Neutrophil (primary cell): ENCODE measurements at regions not wholly inside any gene's neighbourhood (a gene's known extent, or its start where the extent isn't known, plus 50 kb on each side); places are given as distances from the start of the nearest gene placed in this dataset.
"Not testable (repeated sequence)": the region's sequence is repeated elsewhere in the genome, so short reads cannot be mapped to it uniquely, and the experiment has no call there.

ENCODE experiments used
- H3K27ac ChIP-seq: fragments of 200-600 bp; sonication (generic); 2 replicates; pipeline ENCODE4 v1.5.1; 2016; ENCODE audit warnings: mild to moderate bottlenecking, moderate library complexity
- H3K27me3 ChIP-seq: fragments of 200-600 bp; sonication (generic); 2 replicates; pipeline ENCODE4 v1.6.0; 2016; ENCODE audit warnings: mild to moderate bottlenecking
- H3K36me3 ChIP-seq: fragments of 200-600 bp; sonication (generic); 2 replicates; pipeline ENCODE4 v1.5.1; 2017
- H3K4me1 ChIP-seq, 2 experiments: fragments of 200-600 bp in 1 of 2; sonication (generic) in 1 of 2; 1 replicate in 1 of 2; 2 replicates in 1 of 2; pipeline versions ENCODE4 v1.5.1 to v1.6.1; 2013 to 2016; ENCODE audit warnings: low read depth in 1 of 2, low read length in 1 of 2, mild to moderate bottlenecking in 1 of 2, moderate library complexity in 1 of 2; ENCODE audit not compliant: control insufficient read depth in 1 of 2, insufficient read depth in 1 of 2
- H3K4me3 ChIP-seq, 2 experiments: fragments of 200-600 bp in 1 of 2; sonication (generic) in 1 of 2; 1 replicate in 1 of 2; 2 replicates in 1 of 2; pipeline ENCODE4 v1.5.1; 2013 to 2016; ENCODE audit warnings: low read depth in 1 of 2, low read length in 1 of 2, mild to moderate bottlenecking in 1 of 2, moderate library complexity in 1 of 2
- H3K9me3 ChIP-seq: fragments of 200-600 bp; sonication (generic); 2 replicates; pipeline ENCODE4 v1.5.1; 2016
- CTCF ChIP-seq: fragments of 200-600 bp; sonication (generic); IDR thresholded peaks from 2 replicates; pipeline ENCODE4 v1.5.1; 2016; ENCODE audit warnings: antibody characterized with exemption

- Histone ChIP-seq H3K4me1 (no peaks in the 10 kb centered on the region), H3K27ac (no peak overlapping the region), H3K9me3 (no peaks in the 10 kb centered on the region), H3K36me3 (no peaks in the 10 kb centered on the region), H3K4me3 (no peak overlapping the region), H3K27me3 (no peaks in the 10 kb centered on the region)
- no peak for TF ChIP-seq CTCF
These were observed 246.6 kb downstream of the INSC start for GRCh38 chr11:15361316-15361715.

DNA sequence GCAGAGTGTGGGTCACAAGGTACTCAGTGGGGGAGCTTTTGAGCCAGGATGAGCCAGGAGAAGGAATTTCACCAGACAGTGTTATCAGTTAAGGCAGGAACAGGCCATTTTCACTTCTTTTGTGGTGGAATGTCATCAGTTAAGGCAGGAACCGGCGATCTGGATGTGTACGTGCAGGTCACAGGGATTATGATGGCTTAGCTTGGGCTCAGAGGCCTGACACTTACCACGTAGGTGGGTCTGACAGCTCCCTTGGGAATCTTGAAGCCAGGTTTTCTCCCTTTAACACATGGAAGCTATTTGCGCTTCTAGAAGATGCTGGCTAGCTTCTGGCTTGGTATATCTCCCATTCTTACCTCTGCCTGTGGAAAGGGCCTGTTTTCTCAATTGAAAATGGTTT, 250.6 kb downstream of the INSC start:
- H3K27me3 ChIP-seq, H3K4me3 ChIP-seq, H3K27ac ChIP-seq, H3K36me3 ChIP-seq, H3K4me1 ChIP-seq, H3K9me3 ChIP-seq: not testable (repeated sequence)

GRCh38 chr11:15367695-15368094, 253.0 kb downstream of the INSC start:
- no peak for TF ChIP-seq CTCF
- no peak overlapping the region for H3K27ac ChIP-seq
- no peaks in the 10 kb centered on the region for H3K36me3 ChIP-seq
- H3K4me1 ChIP-seq: no peaks in the 10 kb centered on the region
- H3K4me3 ChIP-seq: no peak overlapping the region
- no peaks in the 10 kb centered on the region for H3K9me3 ChIP-seq
- no peaks in the 10 kb centered on the region for H3K27me3 ChIP-seq

DNA sequence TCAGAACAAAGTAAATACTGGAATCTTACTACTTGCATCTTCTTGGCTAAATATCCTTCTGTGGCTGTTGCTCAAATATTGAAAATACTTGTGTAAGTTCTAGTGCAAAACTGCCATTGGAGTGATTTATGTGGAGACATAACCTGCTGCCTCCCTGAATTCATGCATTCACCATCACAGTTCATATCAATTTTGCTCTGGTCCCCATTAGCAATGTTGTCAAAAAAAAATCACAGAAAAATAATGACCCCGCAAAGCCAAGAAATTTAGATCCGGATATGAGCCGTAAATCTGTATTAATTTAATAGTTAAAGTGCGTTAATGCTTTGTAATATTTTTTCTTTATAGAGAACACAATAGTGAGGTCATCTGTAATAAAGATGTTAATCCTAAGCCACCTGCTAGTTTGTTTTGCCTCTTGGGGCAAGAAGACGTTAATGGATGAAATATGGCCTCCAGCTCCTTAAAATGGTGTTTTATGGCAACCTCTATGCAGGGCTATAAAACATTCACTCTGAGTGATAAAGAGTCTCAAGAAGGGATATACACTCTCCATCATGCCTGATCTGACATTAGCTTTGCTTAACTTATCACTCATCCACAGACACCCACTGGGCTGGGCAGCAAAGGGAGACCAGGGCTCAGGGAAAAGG, 255.9 kb downstream of the INSC start:
- no peaks in the 10 kb centered on the region for H3K9me3 ChIP-seq
- no peaks in the 10 kb centered on the region for H3K4me1 ChIP-seq
- no peak overlapping the region for H3K27ac ChIP-seq
- no peaks in the 10 kb centered on the region for H3K27me3 ChIP-seq
- H3K4me3 ChIP-seq: no peak overlapping the region
- H3K36me3 ChIP-seq: no peaks in the 10 kb centered on the region
- TF ChIP-seq CTCF: no peak

- TF ChIP-seq CTCF: no peak
- Histone ChIP-seq H3K9me3 (no peaks in the 10 kb centered on the region), H3K4me1 (no peaks in the 10 kb centered on the region), H3K36me3 (no peaks in the 10 kb centered on the region), H3K27ac (no peak overlapping the region), H3K4me3 (no peak overlapping the region), H3K27me3 (no peaks in the 10 kb centered on the region)
These were observed 256.8 kb downstream of the INSC start for GRCh38 chr11:15371533-15371932.

- Histone ChIP-seq H3K27me3 (no peaks in the 10 kb centered on the region), H3K4me3 (no peak overlapping the region), H3K27ac (no peak overlapping the region), H3K9me3 (no peaks in the 10 kb centered on the region), H3K4me1 (no peaks in the 10 kb centered on the region), H3K36me3 (no peaks in the 10 kb centered on the region)
- TF ChIP-seq CTCF: no peak
These were observed 259.7 kb downstream of the INSC start for GRCh38 chr11:15374418-15374817.
